PC-9 (cell line): ENCODE measurements at regions not wholly inside any gene's neighbourhood (a gene's known extent, or its start where the extent isn't known, plus 50 kb on each side); places are given as distances from the start of the nearest gene placed in this dataset.

Source experiments
- BruUV-seq: library from RNA; stranded (reverse); fragments of 400-500 nt; replicated peaks from 2 replicates; lab custom pipeline; 2021; lab: Mats Ljungman, UMichigan
- CTCF ChIA-PET: fragments of 300-600 bp; sonication (Branson Sonifier 250); formaldehyde crosslinking; loops from one replicate; lab custom pipeline; 2022; ENCODE audit warnings: antibody characterized with exemption; lab: Charles Lee
- POLR2A ChIA-PET: fragments of 300-600 bp; sonication (Branson Sonifier 250); formaldehyde crosslinking; loops from one replicate; lab custom pipeline; 2022; ENCODE audit warnings: antibody characterized with exemption; ENCODE audit not compliant: unreplicated experiment; lab: Charles Lee
- DNase-seq, 2 experiments: peaks; one replicate each; pipeline versions ENCODE4 v3.0.0 to v3.0.0-alpha.2; 2015 to 2022; ENCODE audit warnings: mixed read lengths in 1 of 2
- H2AFZ ChIP-seq: fragments of 200-600 bp; sonication (generic); 2 replicates; pipeline ENCODE4 v1.8.1; 2017; ENCODE audit warnings: antibody characterized with exemption
- H3F3A ChIP-seq: fragments of 200-600 bp; sonication (generic); 2 replicates; pipeline ENCODE4 v1.8.1; 2017; ENCODE audit warnings: antibody characterized with exemption, mild to moderate bottlenecking, low read depth; ENCODE audit not compliant: insufficient read depth
- H3K27ac ChIP-seq: fragments of 200-600 bp; sonication (generic); 2 replicates; pipeline ENCODE4 v1.6.1; 2016; ENCODE audit warnings: mixed run types
- H3K27me3 ChIP-seq: fragments of 200-600 bp; sonication (generic); 2 replicates; pipeline ENCODE4 v1.6.1; 2016; ENCODE audit warnings: low read depth, mixed run types; ENCODE audit not compliant: insufficient read depth
- H3K36me3 ChIP-seq: fragments of 200-600 bp; sonication (generic); 2 replicates; pipeline ENCODE4 v1.6.1; 2016; ENCODE audit warnings: low read depth, mixed run types
- H3K4me1 ChIP-seq: fragments of 200-600 bp; sonication (generic); replicated peaks from 2 replicates; pipeline ENCODE4 v1.6.1; 2016; ENCODE audit warnings: mixed run types; ENCODE audit not compliant: insufficient read depth
- H3K4me2 ChIP-seq: fragments of 200-600 bp; sonication (generic); 2 replicates; pipeline ENCODE4 v1.6.1; 2017; ENCODE audit warnings: mixed run types
- H3K4me3 ChIP-seq: fragments of 200-600 bp; sonication (generic); 2 replicates; pipeline ENCODE4 v1.6.1; 2016; ENCODE audit warnings: mixed run types
- H3K79me2 ChIP-seq: fragments of 200-600 bp; sonication (generic); 2 replicates; pipeline ENCODE4 v1.6.1; 2017; ENCODE audit warnings: low read depth, mixed run types
- H3K9me2 ChIP-seq: fragments of 200-600 bp; sonication (generic); 2 replicates; pipeline ENCODE4 v1.8.1; 2017; ENCODE audit warnings: mild to moderate bottlenecking; ENCODE audit not compliant: insufficient read depth
- H3K9me3 ChIP-seq: fragments of 200-600 bp; sonication (generic); 2 replicates; pipeline ENCODE4 v1.8.1; 2016; ENCODE audit warnings: low read depth; ENCODE audit not compliant: insufficient read depth
- H4K20me1 ChIP-seq: fragments of 200-600 bp; sonication (generic); 2 replicates; pipeline ENCODE4 v1.8.1; 2017; ENCODE audit not compliant: insufficient read depth
- EZH2 ChIP-seq: fragments of 200-600 bp; sonication (generic); IDR thresholded peaks from 2 replicates; pipeline ENCODE4 v1.8.0; 2017; ENCODE audit warnings: antibody characterized with exemption, low read depth
- intact Hi-C: fragments of 100-400 bp; cut with micrococcal nuclease; formaldehyde crosslinking; loops from one replicate; pipeline ENCODE4 v1.10.0; 2022; ENCODE audit not compliant: unreplicated experiment
- TF ChIP-seq, protein P1 (sequence below): fragments of 200-600 bp; sonication (generic); conservative IDR thresholded peaks from 2 replicates; pipeline ENCODE4 v1.6.1; 2017; ENCODE audit warnings: mixed run types, antibody characterized with exemption, mild to moderate bottlenecking, moderate library complexity

DNA sequence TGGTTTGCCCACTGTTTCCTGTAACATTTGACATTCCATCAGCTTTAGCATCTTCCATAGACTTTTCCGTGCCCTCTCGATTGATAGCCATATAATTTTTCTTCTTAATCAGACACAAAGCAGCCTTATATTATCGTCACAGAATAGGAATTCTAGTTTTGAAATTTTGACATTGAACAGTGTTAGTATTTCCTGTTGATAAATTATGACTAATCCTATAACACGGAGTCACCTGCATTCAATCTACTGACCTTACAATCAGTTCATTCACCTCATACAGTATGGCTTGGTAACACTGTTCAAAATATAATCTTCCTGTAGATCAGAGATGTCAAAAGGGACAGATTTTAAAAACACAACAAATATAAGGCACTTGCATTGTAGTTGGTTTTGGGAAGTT is 423.7 kb downstream of the C3orf38 start:
- H3K9me2 ChIP-seq = no peaks in the 10 kb centered on the region
- H3K9me3 ChIP-seq = no peaks in the 10 kb centered on the region; the same call in 1 of the 2 replicates
- H3K4me1 ChIP-seq = no peaks in the 10 kb centered on the region
- H3K36me3 ChIP-seq = no peaks in the 10 kb centered on the region
- no peak overlapping the region for H3K27ac ChIP-seq
- no TSS peak for BruUV-seq
- no peaks in the 10 kb centered on the region for H3K27me3 ChIP-seq
- TF ChIP-seq EZH2 = no peak
- TF ChIP-seq, protein P1, sequence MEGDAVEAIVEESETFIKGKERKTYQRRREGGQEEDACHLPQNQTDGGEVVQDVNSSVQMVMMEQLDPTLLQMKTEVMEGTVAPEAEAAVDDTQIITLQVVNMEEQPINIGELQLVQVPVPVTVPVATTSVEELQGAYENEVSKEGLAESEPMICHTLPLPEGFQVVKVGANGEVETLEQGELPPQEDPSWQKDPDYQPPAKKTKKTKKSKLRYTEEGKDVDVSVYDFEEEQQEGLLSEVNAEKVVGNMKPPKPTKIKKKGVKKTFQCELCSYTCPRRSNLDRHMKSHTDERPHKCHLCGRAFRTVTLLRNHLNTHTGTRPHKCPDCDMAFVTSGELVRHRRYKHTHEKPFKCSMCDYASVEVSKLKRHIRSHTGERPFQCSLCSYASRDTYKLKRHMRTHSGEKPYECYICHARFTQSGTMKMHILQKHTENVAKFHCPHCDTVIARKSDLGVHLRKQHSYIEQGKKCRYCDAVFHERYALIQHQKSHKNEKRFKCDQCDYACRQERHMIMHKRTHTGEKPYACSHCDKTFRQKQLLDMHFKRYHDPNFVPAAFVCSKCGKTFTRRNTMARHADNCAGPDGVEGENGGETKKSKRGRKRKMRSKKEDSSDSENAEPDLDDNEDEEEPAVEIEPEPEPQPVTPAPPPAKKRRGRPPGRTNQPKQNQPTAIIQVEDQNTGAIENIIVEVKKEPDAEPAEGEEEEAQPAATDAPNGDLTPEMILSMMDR = no peak
- H3K79me2 ChIP-seq = no peaks in the 10 kb centered on the region
- no peaks in the 10 kb centered on the region for H4K20me1 ChIP-seq
- intact Hi-C loops = no loop called here
- peak overlapping the region; percentile 61; the same call in 1 of the 2 replicates for H2AFZ ChIP-seq
- ChIA-PET CTCF (no interaction called here), POLR2A (no interaction called here)
- no peak for DNase-seq
- H3F3A ChIP-seq = no peaks in the 10 kb centered on the region
- H3K4me2 ChIP-seq = no peak overlapping the region
- no peak overlapping the region for H3K4me3 ChIP-seq

DNA sequence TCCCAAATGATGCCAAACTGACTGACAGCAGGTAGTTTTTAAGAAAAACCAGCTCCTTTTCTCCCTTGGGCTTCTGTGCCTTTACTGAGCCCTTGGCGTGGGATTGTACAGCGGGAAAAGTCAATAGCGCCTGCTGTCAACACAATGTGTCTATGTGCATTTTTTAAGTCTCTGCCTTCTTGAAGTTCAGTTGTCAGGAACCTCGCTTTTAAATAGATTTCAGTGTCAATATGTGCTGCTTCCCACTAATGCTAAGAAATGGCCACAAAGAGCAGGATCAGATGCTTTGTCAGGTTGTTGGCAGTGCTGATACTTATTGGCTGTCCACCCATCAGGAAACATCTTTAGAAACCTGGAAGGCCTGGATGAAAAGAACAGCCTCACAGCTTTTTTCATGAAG is 424.4 kb downstream of the C3orf38 start:
- H4K20me1 ChIP-seq = no peaks in the 10 kb centered on the region
- H3F3A ChIP-seq = no peaks in the 10 kb centered on the region
- H2AFZ ChIP-seq = no peak overlapping the region
- BruUV-seq = no TSS peak
- no peak for DNase-seq
- H3K4me3 ChIP-seq = no peak overlapping the region
- H3K4me1 ChIP-seq = no peaks in the 10 kb centered on the region
- H3K27me3 ChIP-seq = no peaks in the 10 kb centered on the region
- ChIA-PET POLR2A (no interaction called here), CTCF (no interaction called here)
- H3K27ac ChIP-seq = no peak overlapping the region
- TF ChIP-seq EZH2 = no peak
- TF ChIP-seq, protein P1 = no peak
- H3K36me3 ChIP-seq = no peaks in the 10 kb centered on the region
- H3K9me2 ChIP-seq = no peaks in the 10 kb centered on the region
- intact Hi-C loops = no loop called here
- no peak overlapping the region for H3K4me2 ChIP-seq
- no peaks in the 10 kb centered on the region for H3K79me2 ChIP-seq
- no peaks in the 10 kb centered on the region; the same call in 1 of the 2 replicates for H3K9me3 ChIP-seq

DNA sequence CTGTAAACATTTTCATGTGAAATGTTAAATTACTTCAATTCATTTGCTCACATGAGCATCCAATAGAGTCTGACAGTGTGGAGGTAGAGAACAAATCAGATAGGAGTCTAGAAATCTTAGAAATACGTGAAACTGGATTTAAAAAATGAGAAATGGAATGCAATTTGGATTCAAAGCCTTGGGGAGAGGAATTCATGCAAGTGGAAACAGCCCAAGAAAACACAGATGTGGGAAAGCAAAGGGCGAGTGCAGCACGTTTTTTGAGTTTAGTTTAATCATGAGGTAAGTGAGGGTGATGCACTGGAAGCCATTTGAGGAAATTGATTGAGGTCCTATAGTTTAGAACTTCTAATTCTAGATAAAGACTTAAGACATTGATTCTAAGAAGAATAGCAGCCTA is 434.7 kb downstream of the C3orf38 start:
- Histone ChIP-seq H3F3A (no peaks in the 10 kb centered on the region), H3K4me3 (no peak overlapping the region), H3K4me1 (no peaks in the 10 kb centered on the region), H3K79me2 (no peaks in the 10 kb centered on the region), H3K27ac (no peak overlapping the region), H3K9me3 (no peaks in the 10 kb centered on the region), H2AFZ (no peak overlapping the region), H3K36me3 (no peaks in the 10 kb centered on the region), H3K9me2 (no peaks in the 10 kb centered on the region), H3K4me2 (no peak overlapping the region), H3K27me3 (no peaks in the 10 kb centered on the region), H4K20me1 (no peaks in the 10 kb centered on the region)
- no peak for DNase-seq
- POLR2A ChIA-PET = no interaction called here
- intact Hi-C loops = no loop called here
- TF ChIP-seq, protein P1 = no peak
- TF ChIP-seq EZH2 = no peak
- no TSS peak for BruUV-seq
- CTCF ChIA-PET = no interaction called here
